ENCODE measurements at regions not wholly inside any gene's neighbourhood (a gene's known extent, or its start where the extent isn't known, plus 50 kb on each side); places are given as distances from the start of the nearest gene placed in this dataset.
A peak's percentile ranks its signal among the peaks of the same experiment; 100 is the strongest.

- Histone ChIP-seq H3K36me3 (no peaks in the 10 kb centered on the region), H3K9me3 (no peaks in the 10 kb centered on the region), H3K4me3 (peak overlapping the region in 3 of 4 donors; percentile 26 to 33 (median 32)), H3K27me3 (peaks cover 39% of the 10 kb centered on the region), H3K4me1 (peaks cover 0 to 6% (median 0%) of the 10 kb centered on the region in 4 donors), H3K27ac (peak overlapping the region; percentile 42 to 73 (median 70))
- 2 to 3% methylated on average over 7 to 43 of the region's 44 CpGs for WGBS, 2 donors (ENCODE audit: low coverage in 1 of 2)
- TF ChIP-seq POLR2AphosphoS5 (IDR thresholded peaks at IDR 0.05) (peak in 1 of 3 donors; percentile 4), EP300 (IDR thresholded peaks at IDR 0.05; ENCODE audit: low read depth) (no peak)
- in situ Hi-C loops (cut with MboI; ENCODE audit: low pct_ligation_motif_present in 1 of 4, low pct_unique_long_range_greater_than_20kb in 1 of 4, low sequenced_read_pairs in 3 of 4), result no loop called here
- intact Hi-C loops (cut with DNase I; ENCODE audit: low total_unique reads), result no loop called here
- DNase-seq, result peak; percentile 22
Observed at GRCh38 chr6:125363039-125363823, 61.5 kb upstream of the HDDC2 start.

- in situ Hi-C loops (cut with MboI; ENCODE audit: low pct_ligation_motif_present in 1 of 4, low pct_unique_long_range_greater_than_20kb in 1 of 4, low sequenced_read_pairs in 3 of 4), result no loop called here
- 46 to 60% methylated on average over 1 to 9 of the region's 9 CpGs for WGBS, 2 donors (ENCODE audit: low coverage in 1 of 2)
- H3K4me1 ChIP-seq, result peaks cover 0 to 6% (median 0%) of the 10 kb centered on the region in 4 donors
- H3K9me3 ChIP-seq, result no peaks in the 10 kb centered on the region
- intact Hi-C loops (cut with DNase I; ENCODE audit: low total_unique reads), result no loop called here
- peak overlapping the region in 1 of 4 donors; percentile 33 for H3K4me3 ChIP-seq
- TF ChIP-seq CTCF (IDR thresholded peaks at IDR 0.05), result no peak
- no peak for TF ChIP-seq POLR2AphosphoS5 (IDR thresholded peaks at IDR 0.05)
- TF ChIP-seq POLR2A (IDR thresholded peaks at IDR 0.05), result no peak
- no peak for TF ChIP-seq EP300 (IDR thresholded peaks at IDR 0.05; ENCODE audit: low read depth)
- peak overlapping the region in 3 of 4 donors; percentile 68 to 73 (median 71) for H3K27ac ChIP-seq
- H3K27me3 ChIP-seq, result peaks cover 39% of the 10 kb centered on the region
- H3K36me3 ChIP-seq, result no peaks in the 10 kb centered on the region
- DNase-seq, result no peak
Observed at GRCh38 chr6:125363824-125364165, 62.0 kb upstream of the HDDC2 start.

GRCh38 chr6:125365230-125365629 lies 63.5 kb upstream of the HDDC2 start:
- intact Hi-C loops (cut with DNase I; ENCODE audit: low total_unique reads), result no loop called here
- H3K4me1 ChIP-seq, result peaks cover 0 to 6% (median 0%) of the 10 kb centered on the region in 4 donors
- H3K9me3 ChIP-seq, result no peaks in the 10 kb centered on the region
- no peak overlapping the region for H3K4me3 ChIP-seq
- H3K27ac ChIP-seq, result peak overlapping the region in 3 of 4 donors; percentile 34 to 71 (median 68)
- 55 to 70% methylated on average over 5 of the region's 5 CpGs for WGBS, 2 donors (ENCODE audit: low coverage in 1 of 2)
- peaks cover 39% of the 10 kb centered on the region for H3K27me3 ChIP-seq
- DNase-seq, result no peak
- H3K36me3 ChIP-seq, result no peaks in the 10 kb centered on the region
- in situ Hi-C loops (cut with MboI; ENCODE audit: low pct_ligation_motif_present in 1 of 4, low pct_unique_long_range_greater_than_20kb in 1 of 4, low sequenced_read_pairs in 3 of 4), result no loop called here
- no peak for TF ChIP-seq EP300 (IDR thresholded peaks at IDR 0.05; ENCODE audit: low read depth)
- no peak for TF ChIP-seq CTCF (IDR thresholded peaks at IDR 0.05)
- TF ChIP-seq POLR2A (IDR thresholded peaks at IDR 0.05), result no peak
- TF ChIP-seq POLR2AphosphoS5 (IDR thresholded peaks at IDR 0.05), result peak; percentile 10 to 36 (median 31)

DNA sequence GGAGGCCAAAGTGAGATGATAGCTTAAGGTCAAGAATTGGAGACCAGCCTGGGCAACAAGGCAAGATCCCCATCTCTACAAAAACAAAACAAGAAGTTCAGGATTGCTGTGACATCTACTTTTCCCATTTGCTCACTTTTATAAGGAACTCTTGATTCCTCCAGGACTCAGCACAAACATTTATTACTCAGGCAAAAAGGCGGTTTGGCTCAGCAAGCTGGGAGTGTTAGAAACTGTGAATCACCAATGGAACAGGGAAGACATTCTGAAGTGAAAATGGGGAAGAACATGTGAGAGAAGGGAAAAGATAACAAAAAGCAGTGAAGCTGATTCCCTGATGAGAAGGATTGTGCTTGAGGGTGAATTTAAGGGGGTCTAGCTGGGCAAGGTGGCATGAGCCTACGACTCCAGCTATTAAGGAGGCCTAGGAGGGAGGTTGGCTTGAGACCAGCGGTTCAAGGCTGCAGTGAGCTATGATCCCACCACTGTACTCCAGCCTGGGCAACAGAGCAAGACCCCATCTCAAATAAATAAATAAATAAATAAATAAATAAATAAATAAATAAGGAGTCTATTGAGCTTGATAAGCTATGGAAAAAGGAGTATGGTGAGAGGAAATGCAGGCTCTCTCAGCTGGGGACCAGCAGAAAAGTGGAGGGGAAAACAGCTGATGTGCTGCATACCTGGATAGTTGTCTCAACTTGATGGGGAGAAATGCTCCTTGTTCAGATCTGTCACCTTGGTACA lies 65.4 kb upstream of the HDDC2 start:
- intact Hi-C loops (cut with DNase I; ENCODE audit: low total_unique reads) (no loop called here), in situ Hi-C loops (cut with MboI; ENCODE audit: low pct_ligation_motif_present in 1 of 4, low pct_unique_long_range_greater_than_20kb in 1 of 4, low sequenced_read_pairs in 3 of 4) (no loop called here)
- Histone ChIP-seq H3K27ac (no peak overlapping the region), H3K36me3 (no peaks in the 10 kb centered on the region), H3K9me3 (no peaks in the 10 kb centered on the region), H3K4me3 (no peak overlapping the region), H3K27me3 (peaks cover 35% of the 10 kb centered on the region), H3K4me1 (peaks cover 0 to 6% (median 0%) of the 10 kb centered on the region in 4 donors)
- no peak for DNase-seq
- TF ChIP-seq CTCF (IDR thresholded peaks at IDR 0.05), result no peak
- no peak for TF ChIP-seq POLR2AphosphoS5 (IDR thresholded peaks at IDR 0.05)
- TF ChIP-seq POLR2A (IDR thresholded peaks at IDR 0.05), result no peak
- no peak for TF ChIP-seq EP300 (IDR thresholded peaks at IDR 0.05; ENCODE audit: low read depth)
- 92 to 100% methylated on average over 2 to 3 of the region's 3 CpGs for WGBS, 2 donors (ENCODE audit: low coverage in 1 of 2)

Data from transverse colon (tissue), 4 donors.